HepG2 (cell line): ENCODE measurements at regions not wholly inside any gene's neighbourhood (a gene's known extent, or its start where the extent isn't known, plus 50 kb on each side); places are given as distances from the start of the nearest gene placed in this dataset.

Experiments
- ATF7 ChIP-seq, 2 experiments: fragments of 450-650 bp in 1 of 2; sonication (generic) in 1 of 2; formaldehyde crosslinking in 1 of 2; IDR thresholded peaks; 2 replicates each; pipeline versions ENCODE4 v1.4.0 to v1.6.1; 2016 to 2020; ENCODE audit warnings: antibody characterized with exemption in 1 of 2, mild to moderate bottlenecking in 1 of 2, missing genetic modification reagents in 1 of 2
- IRF2 ChIP-seq: IDR thresholded peaks from 2 replicates; pipeline ENCODE4 v1.6.1; 2018; ENCODE audit warnings: missing genetic modification reagents, missing compliant biosample characterization
- KAT7 ChIP-seq: IDR thresholded peaks from 2 replicates; pipeline ENCODE4 v1.6.1; 2018; ENCODE audit warnings: borderline replicate concordance, missing compliant biosample characterization
- MEIS2 ChIP-seq: sonication (generic); formaldehyde crosslinking; IDR thresholded peaks from 2 replicates; pipeline ENCODE4 v1.9.0; 2021; ENCODE audit warnings: mild to moderate bottlenecking, missing genetic modification reagents
- POGK ChIP-seq: sonication (generic); formaldehyde crosslinking; conservative IDR thresholded peaks from 2 replicates; pipeline ENCODE4 v1.8.0; 2022; ENCODE audit warnings: mild to moderate bottlenecking, moderate library complexity, missing genetic modification reagents
- PREB ChIP-seq: sonication (generic); formaldehyde crosslinking; IDR thresholded peaks from 2 replicates; pipeline ENCODE4 v1.4.0; 2020; ENCODE audit warnings: missing genetic modification reagents
- SMARCE1 ChIP-seq: fragments of 450-650 bp; IDR thresholded peaks from 2 replicates; pipeline ENCODE4 v1.6.1; 2017; ENCODE audit warnings: borderline replicate concordance
- SNAPC2 ChIP-seq: sonication (generic); formaldehyde crosslinking; IDR thresholded peaks from 2 replicates; pipeline ENCODE4 v1.8.1; 2022; ENCODE audit warnings: mild to moderate bottlenecking, missing genetic modification reagents
- SSRP1 ChIP-seq: IDR thresholded peaks from 2 replicates; pipeline ENCODE4 v1.6.1; 2016; ENCODE audit warnings: control low read depth
- ZNF749 ChIP-seq: sonication (generic); formaldehyde crosslinking; IDR thresholded peaks from 2 replicates; pipeline ENCODE4 v1.8.0; 2022; ENCODE audit warnings: mild to moderate bottlenecking, missing genetic modification reagents, moderate library complexity, borderline replicate concordance
- ZNF75D ChIP-seq: sonication (generic); formaldehyde crosslinking; IDR thresholded peaks from 2 replicates; pipeline ENCODE4 v1.8.1; 2023; ENCODE audit warnings: missing genetic modification reagents, mild to moderate bottlenecking, borderline replicate concordance
- ZNF816 ChIP-seq: sonication (generic); formaldehyde crosslinking; IDR thresholded peaks from 2 replicates; pipeline ENCODE4 v1.8.0; 2022; ENCODE audit warnings: missing genetic modification reagents, mild to moderate bottlenecking, borderline replicate concordance
- ZSCAN9 ChIP-seq: IDR thresholded peaks from 2 replicates; pipeline ENCODE4 v1.6.1; 2016; ENCODE audit warnings: borderline replicate concordance

- TF ChIP-seq ZNF75D (CRISPR knock-in tag) (no peak), ATF7 (IDR thresholded peaks at IDR 0.05) (no peak), ATF7 (CRISPR knock-in tag; IDR thresholded peaks at IDR 0.05) (no peak), PREB (CRISPR knock-in tag) (no peak), SNAPC2 (CRISPR knock-in tag) (no peak), IRF2 (no peak), SMARCE1 (no peak), KAT7 (CRISPR knock-in tag) (no peak), SSRP1 (no peak), MEIS2 (CRISPR knock-in tag) (no peak), POGK (CRISPR knock-in tag) (no peak), ZNF816 (CRISPR knock-in tag) (no peak), ZNF749 (CRISPR knock-in tag) (no peak), ZSCAN9 (CRISPR knock-in tag) (no peak)
- TF ChIP-seq, all 625 proteins: peak for 0
Observed at GRCh38 chr1:222921945-222922344, 107.1 kb downstream of the DISP1 start (continued).
